GM18517 (cell line): ENCODE measurements at regions not wholly inside any gene's neighbourhood (a gene's known extent, or its start where the extent isn't known, plus 50 kb on each side); places are given as distances from the start of the nearest gene placed in this dataset.
"Not testable (repeated sequence)": the region's sequence is repeated elsewhere in the genome, so short reads cannot be mapped to it uniquely, and the experiment has no call there.

Experiments used
- ATAC-seq: cut with Tn5 transposase; IDR thresholded peaks from one replicate; pipeline ENCODE4 v1.9.1; 2021; ENCODE audit warnings: mild to moderate bottlenecking, moderate library complexity; ENCODE audit not compliant: unreplicated experiment

- ATAC-seq = no peak
Observed at GRCh38 chr4:29310252-29310651, 1409.9 kb upstream of the PCDH7 start.

- no peak for ATAC-seq
Observed at GRCh38 chr4:29311247-29311646, 1408.9 kb upstream of the PCDH7 start.

GRCh38 chr4:29319663-29320340 is 1400.4 kb upstream of the PCDH7 start:
- no peak for ATAC-seq

GRCh38 chr4:29320947-29321620 is 1399.1 kb upstream of the PCDH7 start:
- ATAC-seq = no peak

- ATAC-seq = no peak
Observed at GRCh38 chr4:29326004-29326403, 1394.2 kb upstream of the PCDH7 start.

- ATAC-seq = no peak
Observed at GRCh38 chr4:29326816-29327215, 1393.4 kb upstream of the PCDH7 start.

GRCh38 chr4:29336861-29337260 is 1383.3 kb upstream of the PCDH7 start:
- no peak for ATAC-seq

GRCh38 chr4:29372971-29373370 is 1347.2 kb upstream of the PCDH7 start:
- ATAC-seq = no peak

- no peak for ATAC-seq
Observed at GRCh38 chr4:29375716-29376115, 1344.5 kb upstream of the PCDH7 start.

- ATAC-seq = not testable (repeated sequence)
Observed at GRCh38 chr4:29378237-29378636, 1341.9 kb upstream of the PCDH7 start.

- ATAC-seq = no peak
Observed at GRCh38 chr4:29390921-29391320, 1329.2 kb upstream of the PCDH7 start.

- no peak for ATAC-seq
Observed at GRCh38 chr4:29405116-29405515, 1315.1 kb upstream of the PCDH7 start.

- ATAC-seq = no peak
Observed at GRCh38 chr4:29415771-29416170, 1304.4 kb upstream of the PCDH7 start.

GRCh38 chr4:29423836-29424721 is 1296.1 kb upstream of the PCDH7 start:
- ATAC-seq = no peak

- ATAC-seq = no peak
Observed at GRCh38 chr4:29453303-29453820, 1266.8 kb upstream of the PCDH7 start.

GRCh38 chr4:29459926-29460325 is 1260.2 kb upstream of the PCDH7 start:
- no peak for ATAC-seq

- no peak for ATAC-seq
Observed at GRCh38 chr4:29467044-29467717, 1253.0 kb upstream of the PCDH7 start.
